ENCODE measurements at regions not wholly inside any gene's neighbourhood (a gene's known extent, or its start where the extent isn't known, plus 50 kb on each side); places are given as distances from the start of the nearest gene placed in this dataset.

GRCh38 chr10:105644559-105644958 is 1003.5 kb downstream of the SORCS3 start:
- dilution Hi-C loops (cut with MboI; ENCODE audit: extremely low pct_ligation_motif_present, low sequenced_read_pairs), result no loop called here
- Histone ChIP-seq H2AFZ (ENCODE audit: control insufficient read depth, low read length) (no peak overlapping the region), H3K4me3 (ENCODE audit: control insufficient read depth in 2 of 3, extremely low read depth in 1 of 3, insufficient read depth in 2 of 3, low read depth in 1 of 3, low read length in 3 of 3) (no peak overlapping the region), H3K9ac (ENCODE audit: control insufficient read depth, extremely low read depth, insufficient read depth, low read length) (no peak overlapping the region), H3K9me3 (ENCODE audit: control insufficient read depth, low read depth, low read length) (no peaks in the 10 kb centered on the region), H3K4me2 (ENCODE audit: control insufficient read depth, extremely low read depth, insufficient read depth, low read depth, low read length) (no peak overlapping the region), H4K20me1 (ENCODE audit: control insufficient read depth, extremely low read depth, insufficient read depth, low read length) (no peaks in the 10 kb centered on the region), H3K9me1 (ENCODE audit: control insufficient read depth, extremely low read depth, insufficient read depth, low read length) (no peaks in the 10 kb centered on the region), H3K4me1 (ENCODE audit: control insufficient read depth, extremely low read depth, insufficient read depth, low read length) (no peaks in the 10 kb centered on the region), H3K27me3 (ENCODE audit: control insufficient read depth, extremely low read depth, insufficient read depth, low read length) (no peaks in the 10 kb centered on the region), H3K79me2 (ENCODE audit: control insufficient read depth, insufficient read depth, low read length) (no peaks in the 10 kb centered on the region), H3K36me3 (ENCODE audit: control insufficient read depth in 2 of 2, extremely low read depth in 1 of 2, insufficient read depth in 2 of 2, low read length in 2 of 2) (no peaks in the 10 kb centered on the region), H3K27ac (ENCODE audit: control insufficient read depth, insufficient read depth, low read length) (no peak overlapping the region)
- no peak for FAIRE-seq
- TF ChIP-seq EZH2 (IDR thresholded peaks at IDR 0.05; ENCODE audit: low read length), result no peak
- TF ChIP-seq, protein P1, sequence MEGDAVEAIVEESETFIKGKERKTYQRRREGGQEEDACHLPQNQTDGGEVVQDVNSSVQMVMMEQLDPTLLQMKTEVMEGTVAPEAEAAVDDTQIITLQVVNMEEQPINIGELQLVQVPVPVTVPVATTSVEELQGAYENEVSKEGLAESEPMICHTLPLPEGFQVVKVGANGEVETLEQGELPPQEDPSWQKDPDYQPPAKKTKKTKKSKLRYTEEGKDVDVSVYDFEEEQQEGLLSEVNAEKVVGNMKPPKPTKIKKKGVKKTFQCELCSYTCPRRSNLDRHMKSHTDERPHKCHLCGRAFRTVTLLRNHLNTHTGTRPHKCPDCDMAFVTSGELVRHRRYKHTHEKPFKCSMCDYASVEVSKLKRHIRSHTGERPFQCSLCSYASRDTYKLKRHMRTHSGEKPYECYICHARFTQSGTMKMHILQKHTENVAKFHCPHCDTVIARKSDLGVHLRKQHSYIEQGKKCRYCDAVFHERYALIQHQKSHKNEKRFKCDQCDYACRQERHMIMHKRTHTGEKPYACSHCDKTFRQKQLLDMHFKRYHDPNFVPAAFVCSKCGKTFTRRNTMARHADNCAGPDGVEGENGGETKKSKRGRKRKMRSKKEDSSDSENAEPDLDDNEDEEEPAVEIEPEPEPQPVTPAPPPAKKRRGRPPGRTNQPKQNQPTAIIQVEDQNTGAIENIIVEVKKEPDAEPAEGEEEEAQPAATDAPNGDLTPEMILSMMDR (optimal IDR thresholded peaks at IDR 0.05 in 1 of 3, IDR thresholded peaks at IDR 0.05 in 1 of 3, conservative IDR thresholded peaks at IDR 0.05 in 1 of 3; ENCODE audit: extremely low read depth in 1 of 3, insufficient read depth in 2 of 3, low read length in 3 of 3), result no peak
- no peak for DNase-seq (ENCODE audit: low read depth, low spot score)

GRCh38 chr10:105644091-105644490 is 1003.0 kb downstream of the SORCS3 start:
- Histone ChIP-seq H2AFZ (ENCODE audit: control insufficient read depth, low read length) (no peak overlapping the region), H3K4me2 (ENCODE audit: control insufficient read depth, extremely low read depth, insufficient read depth, low read depth, low read length) (no peak overlapping the region), H3K9ac (ENCODE audit: control insufficient read depth, extremely low read depth, insufficient read depth, low read length) (no peak overlapping the region), H3K4me1 (ENCODE audit: control insufficient read depth, extremely low read depth, insufficient read depth, low read length) (no peaks in the 10 kb centered on the region), H3K9me3 (ENCODE audit: control insufficient read depth, low read depth, low read length) (no peaks in the 10 kb centered on the region), H3K27ac (ENCODE audit: control insufficient read depth, insufficient read depth, low read length) (no peak overlapping the region), H3K36me3 (ENCODE audit: control insufficient read depth in 2 of 2, extremely low read depth in 1 of 2, insufficient read depth in 2 of 2, low read length in 2 of 2) (no peaks in the 10 kb centered on the region), H3K79me2 (ENCODE audit: control insufficient read depth, insufficient read depth, low read length) (no peaks in the 10 kb centered on the region), H4K20me1 (ENCODE audit: control insufficient read depth, extremely low read depth, insufficient read depth, low read length) (no peaks in the 10 kb centered on the region), H3K9me1 (ENCODE audit: control insufficient read depth, extremely low read depth, insufficient read depth, low read length) (no peaks in the 10 kb centered on the region), H3K27me3 (ENCODE audit: control insufficient read depth, extremely low read depth, insufficient read depth, low read length) (no peaks in the 10 kb centered on the region), H3K4me3 (ENCODE audit: control insufficient read depth in 2 of 3, extremely low read depth in 1 of 3, insufficient read depth in 2 of 3, low read depth in 1 of 3, low read length in 3 of 3) (no peak overlapping the region)
- FAIRE-seq (no peak), DNase-seq (ENCODE audit: low read depth, low spot score) (no peak)
- TF ChIP-seq, protein P1 (optimal IDR thresholded peaks at IDR 0.05 in 1 of 3, IDR thresholded peaks at IDR 0.05 in 1 of 3, conservative IDR thresholded peaks at IDR 0.05 in 1 of 3; ENCODE audit: extremely low read depth in 1 of 3, insufficient read depth in 2 of 3, low read length in 3 of 3), result no peak
- no peak for TF ChIP-seq EZH2 (IDR thresholded peaks at IDR 0.05; ENCODE audit: low read length)
- dilution Hi-C loops (cut with MboI; ENCODE audit: extremely low pct_ligation_motif_present, low sequenced_read_pairs), result no loop called here

Data from keratinocyte (primary cell).